Central memory CD4-positive, alpha-beta T cell (primary cell): ENCODE measurements at regions not wholly inside any gene's neighbourhood (a gene's known extent, or its start where the extent isn't known, plus 50 kb on each side); places are given as distances from the start of the nearest gene placed in this dataset.
"Not testable (repeated sequence)": the region's sequence is repeated elsewhere in the genome, so short reads cannot be mapped to it uniquely, and the experiment has no call there.

ENCODE experiments used
- DNase-seq: peaks from one replicate; pipeline ENCODE4 v3.0.0; 2022

GRCh38 chr20:52098186-52098585 lies 93.4 kb downstream of the ZFP64 start:
- no peak for DNase-seq

- DNase-seq, result no peak
Measured at GRCh38 chr20:52096117-52096516, 95.5 kb downstream of the ZFP64 start.

- no peak for DNase-seq
Measured at GRCh38 chr20:52094693-52095092, 96.9 kb downstream of the ZFP64 start.

- DNase-seq, result no peak
Measured at GRCh38 chr20:52093575-52093974, 98.0 kb downstream of the ZFP64 start.

DNA sequence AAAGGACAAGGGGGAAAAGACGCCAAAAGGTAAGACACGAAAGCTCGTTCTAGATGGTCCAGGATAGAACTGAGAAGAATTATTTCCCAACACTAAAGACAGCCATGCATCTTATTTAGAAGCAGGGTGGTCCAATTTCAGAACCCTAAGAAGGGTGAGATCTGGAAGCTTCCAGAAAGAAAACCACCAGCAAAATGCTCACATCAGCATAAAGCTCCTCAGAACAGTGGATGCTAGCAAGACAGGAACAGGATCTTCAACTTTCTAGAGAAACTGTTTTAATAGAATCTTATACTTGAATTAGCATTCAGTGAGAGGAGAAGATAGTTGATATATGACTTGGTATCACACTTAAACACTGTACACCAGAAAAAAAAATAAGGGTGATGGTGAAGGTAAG lies 101.5 kb downstream of the ZFP64 start:
- no peak for DNase-seq

DNA sequence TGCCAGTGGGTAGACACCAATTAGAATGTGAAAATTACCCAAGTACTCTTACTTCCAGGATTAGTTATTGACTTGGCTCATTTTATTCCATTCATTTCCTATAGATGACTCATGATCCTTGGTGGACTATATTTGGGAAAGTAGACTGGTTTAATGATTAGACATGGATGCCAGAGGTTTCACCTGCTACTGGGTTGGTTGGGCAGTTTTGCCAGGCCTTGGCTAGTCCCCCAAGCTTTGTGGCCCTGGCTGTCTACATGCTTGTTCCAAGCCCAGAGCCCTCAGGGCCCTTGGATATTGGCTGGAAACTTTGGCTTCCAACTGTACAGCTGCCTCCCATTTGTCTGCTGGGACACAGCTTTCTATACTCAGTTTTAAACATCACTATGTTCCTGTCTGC lies 104.1 kb downstream of the ZFP64 start:
- no peak for DNase-seq

DNA sequence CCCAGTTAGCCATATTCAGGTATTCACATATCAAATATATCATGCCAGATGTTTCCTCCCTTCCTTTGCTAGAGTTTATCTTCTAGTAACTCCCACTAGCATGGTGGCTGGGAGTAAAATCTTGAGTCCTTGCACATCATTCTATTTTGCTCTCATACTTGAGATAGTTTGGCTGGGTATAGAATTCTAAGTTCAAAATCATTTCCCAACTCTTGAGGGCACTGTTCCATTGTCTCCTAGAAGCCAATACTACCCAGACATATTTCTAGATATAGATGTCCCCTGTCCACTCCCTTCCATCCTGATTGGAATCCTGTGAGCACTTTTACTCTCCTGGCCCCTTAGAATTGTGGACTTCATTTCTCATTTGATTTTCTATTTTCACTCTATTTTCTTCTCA lies 104.7 kb downstream of the ZFP64 start:
- no peak for DNase-seq

DNA sequence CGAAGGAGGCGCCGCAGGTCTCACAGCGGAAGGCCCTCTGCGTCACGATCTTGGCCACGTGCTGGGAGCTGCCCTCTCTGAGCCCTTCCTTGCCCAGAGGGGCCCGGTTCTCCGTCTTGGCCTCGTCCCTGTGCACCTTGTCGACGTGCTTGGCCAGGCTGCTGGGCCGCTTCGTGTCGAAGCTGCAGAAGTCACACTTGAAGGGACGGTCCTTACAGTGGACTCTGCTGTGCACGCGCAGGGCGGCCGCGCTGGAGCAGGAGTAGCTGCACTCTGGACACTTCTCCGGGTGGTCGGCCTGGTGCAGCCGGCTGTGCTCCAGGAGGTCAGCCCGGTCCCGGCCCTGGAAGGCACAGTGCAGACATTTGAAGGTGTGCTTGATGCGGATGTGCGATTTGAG lies 106.9 kb downstream of the ZFP64 start:
- no peak for DNase-seq

DNA sequence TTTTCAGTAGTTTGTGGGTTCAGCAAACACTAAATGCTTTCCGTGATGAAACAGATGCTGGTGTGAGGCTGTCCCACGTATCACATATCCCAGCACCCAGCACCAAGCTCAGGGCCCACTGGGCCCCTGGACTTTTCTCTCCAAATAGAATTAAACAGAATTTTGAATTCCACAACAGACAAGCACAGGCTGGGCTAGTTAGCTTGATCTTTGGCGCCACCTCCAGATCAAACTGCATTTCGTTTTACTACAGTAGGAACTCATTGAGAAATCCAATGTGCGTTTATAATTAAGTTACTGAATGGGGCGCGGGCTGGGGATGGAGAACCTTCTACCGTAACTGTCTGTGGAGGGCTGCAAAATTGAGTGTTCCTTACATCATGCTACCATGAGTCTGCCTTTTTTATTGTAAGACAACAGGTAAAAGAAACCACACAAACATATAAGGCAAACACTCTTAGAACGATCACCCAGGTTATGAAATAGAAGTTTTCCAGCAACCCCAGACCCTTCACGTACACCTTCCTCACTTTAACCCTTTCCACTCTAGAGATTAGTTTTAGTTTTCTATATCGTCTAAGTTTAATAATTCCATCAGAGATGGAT lies 107.8 kb downstream of the ZFP64 start:
- DNase-seq, result no peak

DNA sequence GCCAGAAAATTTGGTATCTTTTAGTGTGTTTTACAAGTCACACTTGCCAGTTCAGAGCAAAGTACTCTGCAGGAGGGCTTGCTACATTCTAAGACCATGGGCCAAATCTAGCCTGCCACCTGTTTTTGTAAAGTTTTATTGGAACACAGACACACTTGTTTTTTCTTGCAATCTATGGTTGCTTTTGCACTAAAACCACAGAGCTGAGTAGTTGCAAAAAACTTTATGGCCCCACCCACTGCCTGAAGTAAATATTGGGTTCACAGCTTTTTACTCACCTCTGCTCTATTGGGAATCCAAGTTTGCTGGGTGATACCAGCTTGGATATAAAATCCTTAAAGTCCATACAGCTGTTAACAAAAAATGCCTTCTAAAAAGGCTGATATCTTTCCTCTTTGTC lies 109.0 kb downstream of the ZFP64 start:
- DNase-seq, result no peak

DNA sequence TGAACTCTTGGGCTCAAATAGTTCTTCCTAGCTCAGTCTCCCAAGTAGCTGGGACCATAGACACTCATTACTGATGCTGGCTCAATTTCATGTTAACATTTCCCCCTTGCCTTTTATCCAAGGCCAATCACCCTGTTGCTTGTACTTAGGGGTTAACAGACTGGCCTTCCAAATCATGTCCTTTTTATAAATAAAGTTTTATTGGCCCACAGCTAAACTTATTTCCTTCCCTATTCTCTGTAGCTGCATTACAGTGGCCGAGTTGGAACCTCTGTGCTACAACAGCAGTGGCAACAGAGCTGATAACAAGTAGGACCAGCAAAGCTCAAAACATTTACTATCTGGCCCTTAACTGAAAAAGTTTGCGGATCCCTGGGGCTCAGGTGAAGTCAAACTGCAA lies 109.8 kb downstream of the ZFP64 start:
- no peak for DNase-seq

DNA sequence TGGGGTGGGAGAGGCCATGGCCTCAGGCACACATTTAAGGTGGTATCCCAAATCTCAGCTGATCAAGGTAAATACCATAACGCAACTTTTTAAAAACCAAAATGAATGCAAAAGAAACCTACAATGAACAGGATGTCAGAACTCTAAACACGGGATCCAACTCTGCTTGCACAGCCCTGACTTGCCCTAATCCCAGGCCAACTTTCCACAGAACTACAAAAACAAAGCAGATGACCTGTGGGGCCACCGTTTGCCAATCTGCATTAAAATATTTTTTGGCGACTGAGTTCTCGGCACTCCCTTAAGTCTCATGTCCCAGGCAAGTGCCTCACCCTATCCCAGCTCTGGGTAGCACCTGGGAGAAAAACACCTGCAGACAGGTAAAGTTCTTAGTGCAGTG lies 110.5 kb downstream of the ZFP64 start:
- no peak for DNase-seq

GRCh38 chr20:52078289-52078688 lies 113.3 kb downstream of the ZFP64 start:
- DNase-seq, result no peak

GRCh38 chr20:52076164-52076563 lies 115.4 kb downstream of the ZFP64 start:
- DNase-seq, result no peak

DNA sequence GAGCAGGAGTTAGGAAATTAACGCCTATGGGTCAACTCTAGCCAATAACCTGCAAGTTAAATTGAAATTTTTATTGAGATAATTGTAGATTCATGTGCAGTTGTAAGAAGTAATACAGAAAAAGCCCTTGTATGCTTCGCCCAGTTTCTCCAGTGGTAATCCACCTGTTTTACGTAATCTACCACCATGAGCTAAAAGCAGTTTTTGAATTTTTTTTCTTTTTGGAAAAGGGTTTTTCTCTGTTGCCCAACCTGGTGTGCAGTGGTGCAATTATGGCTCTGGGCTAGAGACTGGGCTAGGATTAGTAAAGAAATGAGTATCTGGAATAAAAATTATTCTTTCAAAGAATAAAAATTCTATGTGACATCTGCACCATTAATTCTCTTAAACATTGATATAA lies 116.2 kb downstream of the ZFP64 start:
- no peak for DNase-seq

DNA sequence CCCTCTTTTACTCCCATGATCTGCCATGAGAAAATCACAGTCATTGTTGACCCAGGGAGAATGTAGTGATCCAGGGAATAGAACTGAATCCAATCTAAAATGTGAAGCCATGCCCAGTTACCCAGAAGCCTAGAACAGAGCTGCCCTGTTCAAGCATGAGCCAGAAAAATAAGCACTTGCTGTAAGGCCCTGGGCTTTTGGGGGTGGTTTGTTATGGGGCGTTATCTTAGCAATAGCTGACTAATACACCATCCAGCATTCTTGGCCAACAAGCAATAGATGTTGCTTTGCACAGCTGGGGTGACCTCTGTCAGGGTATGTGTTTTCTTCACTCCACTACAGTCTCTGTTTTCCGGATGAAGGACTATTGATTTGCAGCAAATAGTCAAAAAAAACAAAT lies 120.4 kb downstream of the ZFP64 start:
- DNase-seq, result no peak

DNA sequence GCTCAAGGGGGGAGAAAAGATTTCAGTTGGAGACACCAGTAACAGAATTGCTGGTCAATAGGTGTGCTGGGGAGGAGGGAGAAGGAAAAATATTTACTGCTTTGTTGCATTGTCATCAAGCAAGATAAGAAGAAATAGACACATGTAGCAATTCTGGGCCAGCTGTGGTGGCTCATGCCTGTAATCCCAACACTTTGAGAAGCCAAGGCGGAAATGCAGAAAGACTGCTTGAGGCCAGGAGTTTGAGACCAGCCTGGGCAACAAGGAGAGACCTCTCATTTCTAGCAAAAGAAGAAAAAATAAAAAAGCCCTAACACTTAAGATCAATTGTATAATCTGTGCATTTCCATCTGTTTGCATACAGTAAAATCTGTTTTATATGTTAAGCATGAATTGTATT lies 126.6 kb downstream of the ZFP64 start:
- no peak for DNase-seq

GRCh38 chr20:52062452-52063209 lies 128.9 kb downstream of the ZFP64 start:
- DNase-seq, result no peak

GRCh38 chr20:52060794-52061714 lies 130.5 kb downstream of the ZFP64 start:
- no peak for DNase-seq

GRCh38 chr20:52057133-52057532 lies 134.4 kb downstream of the ZFP64 start:
- DNase-seq, result not testable (repeated sequence)

DNA sequence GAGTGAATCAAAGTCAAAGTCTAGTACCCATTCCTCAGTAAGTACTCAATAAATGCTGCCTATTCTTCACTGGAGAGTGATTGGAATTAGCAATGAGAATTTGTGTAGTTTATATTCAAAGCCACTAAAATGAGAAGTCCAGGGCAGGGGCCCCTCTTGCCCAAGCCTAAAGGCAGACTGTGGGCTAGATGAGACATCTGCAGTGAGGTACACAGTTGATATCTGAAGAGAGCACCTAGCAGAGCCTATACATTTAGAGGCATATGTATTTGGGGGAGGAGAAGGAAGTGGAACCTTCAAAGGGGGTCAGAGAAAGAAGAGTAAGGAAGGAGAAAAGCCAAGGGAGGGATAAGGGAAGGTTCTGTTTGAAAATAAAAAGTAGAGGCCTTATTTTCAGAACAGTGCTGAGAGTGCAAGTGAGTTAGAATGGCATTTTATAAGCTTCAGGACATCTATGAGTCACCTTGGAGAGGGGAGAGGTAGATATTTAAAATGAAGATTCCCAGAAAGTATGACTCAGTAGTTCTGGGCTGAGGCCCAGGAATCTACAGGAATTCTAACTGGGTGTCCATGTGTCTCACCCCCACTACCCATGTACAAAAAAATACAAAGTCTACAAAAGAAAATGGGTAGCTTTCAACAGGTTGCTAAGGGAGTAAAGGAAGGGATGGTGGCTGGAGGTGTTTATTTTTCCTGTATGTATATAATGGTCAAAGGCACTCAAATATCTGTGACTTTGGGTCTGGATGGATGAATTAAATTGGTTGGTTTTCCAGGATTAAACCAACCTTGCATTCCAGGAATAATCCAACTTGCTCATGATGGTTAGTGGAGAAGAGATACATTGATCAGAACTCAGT lies 135.1 kb downstream of the ZFP64 start:
- DNase-seq, result no peak

- DNase-seq, result peak; percentile 20
Measured at GRCh38 chr20:52054123-52054522, 137.5 kb downstream of the ZFP64 start.
